CD4-positive, alpha-beta T cell (primary cell): ENCODE measurements at regions not wholly inside any gene's neighbourhood (a gene's known extent, or its start where the extent isn't known, plus 50 kb on each side); places are given as distances from the start of the nearest gene placed in this dataset.

Source experiments
- ATAC-seq: fragments of 200-7000 bp; cut with Tn5 transposase; one replicate; pipeline ENCODE4 v1.10.0; 2022; ENCODE audit warnings: mild to moderate bottlenecking; ENCODE audit not compliant: poor library complexity
- CTCF ChIA-PET: fragments of 350-600 bp; sonication (Branson Sonifier 250); formaldehyde crosslinking; loops from one replicate; lab custom pipeline; 2021; ENCODE audit warnings: antibody characterized with exemption, inconsistent platforms; lab: Charles Lee
- POLR2A ChIA-PET: fragments of 350-600 bp; sonication (Branson Sonifier 250); formaldehyde crosslinking; loops from one replicate; lab custom pipeline; 2021; ENCODE audit warnings: antibody characterized with exemption, inconsistent platforms; lab: Charles Lee
- DNase-seq, 14 experiments: peaks; one replicate each; pipeline ENCODE4 v3.0.0-alpha.2; 2013 to 2020; ENCODE audit warnings: mixed read lengths in 2 of 14
- H3K27ac ChIP-seq, 2 donors: one replicate each; pipeline versions ENCODE4 v1.5.1 to v1.7.0; 2013; ENCODE audit warnings: low read length in 2 of 2, low read depth in 1 of 2, mild to moderate bottlenecking in 1 of 2
- H3K27me3 ChIP-seq, 2 experiments: 1 replicate in 1 of 2; 2 replicates in 1 of 2; pipeline versions ENCODE4 v1.6.1 to v1.7.0; 2013; ENCODE audit warnings: low read length in 2 of 2, control low read depth in 1 of 2, mild to moderate bottlenecking in 1 of 2, moderate library complexity in 1 of 2; ENCODE audit not compliant: insufficient read depth in 2 of 2, control insufficient read depth in 1 of 2
- H3K36me3 ChIP-seq: one replicate; pipeline ENCODE4 v1.6.1; 2013; ENCODE audit warnings: low read length, control low read depth; ENCODE audit not compliant: insufficient read depth
- H3K4me1 ChIP-seq: one replicate; pipeline ENCODE4 v1.6.1; 2013; ENCODE audit warnings: low read length, control low read depth; ENCODE audit not compliant: insufficient read depth
- H3K4me3 ChIP-seq: one replicate; pipeline ENCODE4 v1.5.1; 2013; ENCODE audit warnings: mild to moderate bottlenecking, low read length, moderate library complexity
- H3K9me3 ChIP-seq, 2 experiments: 1 replicate in 1 of 2; 2 replicates in 1 of 2; pipeline versions ENCODE4 v1.6.1 to v1.7.0; 2013; ENCODE audit warnings: low read length in 2 of 2, mild to moderate bottlenecking in 2 of 2, control low read depth in 1 of 2, moderate library complexity in 1 of 2; ENCODE audit not compliant: control insufficient read depth in 1 of 2, insufficient read depth in 1 of 2
- H3K27ac Mint-ChIP-seq: one replicate; pipeline ENCODE4 v1.8.0; 2020; ENCODE audit warnings: mixed read lengths
- H3K27me3 Mint-ChIP-seq: one replicate; pipeline ENCODE4 v1.8.0; 2021; ENCODE audit warnings: mixed read lengths
- H3K36me3 Mint-ChIP-seq: one replicate; pipeline ENCODE4 v1.8.0; 2021; ENCODE audit warnings: low read depth, mixed read lengths
- H3K4me1 Mint-ChIP-seq: one replicate; pipeline ENCODE4 v1.8.0; 2021; ENCODE audit warnings: low read depth, mixed read lengths
- H3K4me3 Mint-ChIP-seq: one replicate; pipeline ENCODE4 v1.8.0; 2020; ENCODE audit warnings: mild to moderate bottlenecking, mixed read lengths
- H3K9me3 Mint-ChIP-seq: one replicate; pipeline ENCODE4 v1.8.0; 2020; ENCODE audit warnings: mixed read lengths
- intact Hi-C, 2 experiments: fragments of 100-400 bp; cut with DNase I in 1 of 2; cut with micrococcal nuclease in 1 of 2; formaldehyde crosslinking; loops; one replicate each; pipeline versions ENCODE4 v1.15.1 to v1.9.0; 2023 to 2025; cut with DNase I, micrococcal nuclease
- TF ChIP-seq, protein P1 (sequence below): fragments of 200-600 bp; IDR thresholded peaks from one replicate; pipeline ENCODE4 v1.8.0; 2022; ENCODE audit warnings: antibody characterized with exemption, mild to moderate bottlenecking

GRCh38 chr5:63118221-63118620, 539.6 kb downstream of the LRRC70 start:
- Mint-ChIP-seq H3K9me3 (no peaks in the 10 kb centered on the region), H3K27me3 (no peaks in the 10 kb centered on the region), H3K27ac (no peak overlapping the region), H3K4me3 (no peak overlapping the region), H3K4me1 (no peaks in the 10 kb centered on the region), H3K36me3 (no peaks in the 10 kb centered on the region)
- Histone ChIP-seq H3K9me3 (no peaks in the 10 kb centered on the region), H3K4me1 (no peaks in the 10 kb centered on the region), H3K27me3 (no peaks in the 10 kb centered on the region), H3K36me3 (no peaks in the 10 kb centered on the region), H3K4me3 (no peak overlapping the region), H3K27ac (no peak overlapping the region)
- ChIA-PET CTCF (no interaction called here), POLR2A (no interaction called here)
- DNase-seq = no peak
- intact Hi-C loops = no loop called here
- ATAC-seq = no peak
- TF ChIP-seq, protein P1, sequence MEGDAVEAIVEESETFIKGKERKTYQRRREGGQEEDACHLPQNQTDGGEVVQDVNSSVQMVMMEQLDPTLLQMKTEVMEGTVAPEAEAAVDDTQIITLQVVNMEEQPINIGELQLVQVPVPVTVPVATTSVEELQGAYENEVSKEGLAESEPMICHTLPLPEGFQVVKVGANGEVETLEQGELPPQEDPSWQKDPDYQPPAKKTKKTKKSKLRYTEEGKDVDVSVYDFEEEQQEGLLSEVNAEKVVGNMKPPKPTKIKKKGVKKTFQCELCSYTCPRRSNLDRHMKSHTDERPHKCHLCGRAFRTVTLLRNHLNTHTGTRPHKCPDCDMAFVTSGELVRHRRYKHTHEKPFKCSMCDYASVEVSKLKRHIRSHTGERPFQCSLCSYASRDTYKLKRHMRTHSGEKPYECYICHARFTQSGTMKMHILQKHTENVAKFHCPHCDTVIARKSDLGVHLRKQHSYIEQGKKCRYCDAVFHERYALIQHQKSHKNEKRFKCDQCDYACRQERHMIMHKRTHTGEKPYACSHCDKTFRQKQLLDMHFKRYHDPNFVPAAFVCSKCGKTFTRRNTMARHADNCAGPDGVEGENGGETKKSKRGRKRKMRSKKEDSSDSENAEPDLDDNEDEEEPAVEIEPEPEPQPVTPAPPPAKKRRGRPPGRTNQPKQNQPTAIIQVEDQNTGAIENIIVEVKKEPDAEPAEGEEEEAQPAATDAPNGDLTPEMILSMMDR = no peak

DNA sequence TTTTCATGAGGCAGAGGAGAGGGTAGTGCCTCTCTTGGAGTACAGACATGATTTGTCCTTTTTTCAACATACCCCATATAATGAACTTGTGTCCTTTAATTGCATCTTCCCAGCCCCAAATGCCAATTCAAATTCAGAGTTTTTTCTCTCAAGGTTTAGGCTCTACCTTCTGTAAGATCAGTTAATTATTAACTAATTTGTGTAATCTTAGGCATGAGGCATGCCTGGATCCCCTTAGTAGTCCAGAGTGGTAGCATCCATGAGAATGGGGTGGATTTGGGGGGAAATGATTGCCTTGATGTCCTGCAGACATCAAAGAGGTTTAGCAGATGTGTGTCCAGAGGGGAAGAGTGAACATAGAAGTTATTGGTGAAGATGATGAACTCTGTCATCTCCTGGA, 533.3 kb downstream of the LRRC70 start:
- TF ChIP-seq, protein P1 = no peak
- Histone ChIP-seq H3K9me3 (no peaks in the 10 kb centered on the region), H3K27ac (no peak overlapping the region), H3K27me3 (no peaks in the 10 kb centered on the region), H3K4me1 (no peaks in the 10 kb centered on the region), H3K4me3 (no peak overlapping the region), H3K36me3 (no peaks in the 10 kb centered on the region)
- ATAC-seq (no peak), DNase-seq (no peak)
- Mint-ChIP-seq H3K27me3 (no peaks in the 10 kb centered on the region), H3K4me1 (no peaks in the 10 kb centered on the region), H3K36me3 (no peaks in the 10 kb centered on the region), H3K4me3 (no peak overlapping the region), H3K27ac (no peak overlapping the region), H3K9me3 (no peaks in the 10 kb centered on the region)
- intact Hi-C loops = no loop called here
- CTCF ChIA-PET = no interaction called here
- POLR2A ChIA-PET = no interaction called here

DNA sequence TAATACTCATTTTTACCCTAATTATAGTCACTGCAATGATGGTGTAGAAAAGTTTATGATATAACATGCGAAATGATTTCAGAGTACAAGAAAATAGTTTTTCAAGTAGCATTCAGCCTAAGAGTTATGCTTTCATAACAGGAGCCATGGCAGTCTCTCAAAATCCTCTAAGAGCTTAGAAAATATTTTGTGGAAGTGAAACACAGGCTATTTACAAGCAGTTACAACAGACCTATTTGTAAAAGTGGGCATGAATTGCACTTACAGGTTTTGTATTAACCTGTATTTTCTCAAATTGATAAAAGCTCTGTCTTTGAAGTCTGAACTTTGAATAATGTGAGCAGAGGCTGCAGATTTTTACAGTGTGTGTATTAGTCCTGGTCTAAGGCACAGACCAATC, 523.3 kb downstream of the LRRC70 start:
- no peaks in the 10 kb centered on the region for H3K36me3 Mint-ChIP-seq
- POLR2A ChIA-PET = no interaction called here
- TF ChIP-seq, protein P1 = no peak
- H3K4me1 ChIP-seq = no peaks in the 10 kb centered on the region
- no peak overlapping the region for H3K27ac ChIP-seq
- ATAC-seq = no peak
- no peaks in the 10 kb centered on the region for H3K4me1 Mint-ChIP-seq
- no peak for DNase-seq
- no peaks in the 10 kb centered on the region for H3K36me3 ChIP-seq
- H3K27ac Mint-ChIP-seq = no peak overlapping the region
- H3K9me3 ChIP-seq = peaks cover 0 to 8% of the 10 kb centered on the region in 2 experiments
- CTCF ChIA-PET = no interaction called here
- no peak overlapping the region for H3K4me3 ChIP-seq
- H3K9me3 Mint-ChIP-seq = no peaks in the 10 kb centered on the region
- intact Hi-C loops = no loop called here
- H3K27me3 ChIP-seq = no peaks in the 10 kb centered on the region
- no peaks in the 10 kb centered on the region for H3K27me3 Mint-ChIP-seq
- H3K4me3 Mint-ChIP-seq = no peak overlapping the region
